HG03432 (cell line): ENCODE measurements at regions not wholly inside any gene's neighbourhood (a gene's known extent, or its start where the extent isn't known, plus 50 kb on each side); places are given as distances from the start of the nearest gene placed in this dataset.

ENCODE experiments used
- ATAC-seq: cut with Tn5 transposase; IDR thresholded peaks from one replicate; pipeline ENCODE4 v1.9.1; 2021; ENCODE audit warnings: mild to moderate bottlenecking, moderate library complexity; ENCODE audit not compliant: unreplicated experiment

GRCh38 chr16:72424757-72425156 is 252.8 kb upstream of the PMFBP1 start:
- ATAC-seq = no peak

- ATAC-seq = no peak
Measured at GRCh38 chr16:72422308-72422897, 250.4 kb upstream of the PMFBP1 start.

- no peak for ATAC-seq
Measured at GRCh38 chr16:72419638-72420037, 247.7 kb upstream of the PMFBP1 start.

- ATAC-seq = no peak
Measured at GRCh38 chr16:72415379-72415778, 243.4 kb upstream of the PMFBP1 start.

GRCh38 chr16:72410492-72410891 is 238.5 kb upstream of the PMFBP1 start:
- no peak for ATAC-seq

- no peak for ATAC-seq
Measured at GRCh38 chr16:72409423-72409822, 237.5 kb upstream of the PMFBP1 start.

GRCh38 chr16:72406390-72406789 is 234.4 kb upstream of the PMFBP1 start:
- ATAC-seq = no peak

GRCh38 chr16:72404299-72404698 is 232.3 kb upstream of the PMFBP1 start:
- ATAC-seq = no peak

GRCh38 chr16:72401084-72401361 is 229.1 kb upstream of the PMFBP1 start:
- ATAC-seq = no peak

GRCh38 chr16:72400257-72401083 is 228.5 kb upstream of the PMFBP1 start:
- ATAC-seq = peak; percentile 72

- no peak for ATAC-seq
Measured at GRCh38 chr16:72399811-72400210, 227.9 kb upstream of the PMFBP1 start.

- ATAC-seq = no peak
Measured at GRCh38 chr16:72397876-72398275, 225.9 kb upstream of the PMFBP1 start.

- no peak for ATAC-seq
Measured at GRCh38 chr16:72394526-72394925, 222.6 kb upstream of the PMFBP1 start.

- no peak for ATAC-seq
Measured at GRCh38 chr16:72389791-72390190, 217.8 kb upstream of the PMFBP1 start.

GRCh38 chr16:72388007-72388406 is 216.1 kb upstream of the PMFBP1 start:
- no peak for ATAC-seq

GRCh38 chr16:72384651-72385050 is 212.7 kb upstream of the PMFBP1 start:
- ATAC-seq = no peak

- ATAC-seq = no peak
Measured at GRCh38 chr16:72380283-72380682, 208.3 kb upstream of the PMFBP1 start.

GRCh38 chr16:72373201-72373600 is 201.2 kb upstream of the PMFBP1 start:
- no peak for ATAC-seq

- ATAC-seq = no peak
Measured at GRCh38 chr16:72372087-72373045, 200.4 kb upstream of the PMFBP1 start.

- ATAC-seq = no peak
Measured at GRCh38 chr16:72371307-72372086, 199.5 kb upstream of the PMFBP1 start.

GRCh38 chr16:72369274-72369673 is 197.3 kb upstream of the PMFBP1 start:
- no peak for ATAC-seq
